ENCODE measurements at regions not wholly inside any gene's neighbourhood (a gene's known extent, or its start where the extent isn't known, plus 50 kb on each side); places are given as distances from the start of the nearest gene placed in this dataset.
"Not testable (repeated sequence)": the region's sequence is repeated elsewhere in the genome, so short reads cannot be mapped to it uniquely, and the experiment has no call there.

GRCh38 chr4:97140545-97140944 lies 1002.7 kb downstream of the STPG2 start:
- Histone ChIP-seq H3K27me3 (ENCODE audit: control insufficient read depth in 2 of 2, insufficient read depth in 2 of 2, low read length in 2 of 2) (no peaks in the 10 kb centered on the region), H3K79me2 (ENCODE audit: insufficient read depth, low read length) (no peaks in the 10 kb centered on the region), H3K9me3 (replicated peaks in 1 of 2; ENCODE audit: control insufficient read depth in 1 of 2, insufficient read depth in 1 of 2, low read length in 2 of 2) (peaks cover 26 to 31% of the 10 kb centered on the region in 2 donors), H3K4me2 (replicated peaks; ENCODE audit: extremely low read depth, low read length, poor library complexity, severe bottlenecking) (no peak overlapping the region), H3K27ac (ENCODE audit: low read depth in 1 of 2, low read length in 2 of 2) (no peak overlapping the region), H3K4me1 (ENCODE audit: control insufficient read depth in 1 of 2, insufficient read depth in 2 of 2, low read length in 2 of 2) (no peaks in the 10 kb centered on the region), H4K20me1 (ENCODE audit: insufficient read depth, low read length) (no peaks in the 10 kb centered on the region), H3K9ac (ENCODE audit: insufficient read depth, low read length, poor library complexity, severe bottlenecking) (no peak overlapping the region), H3K36me3 (replicated peaks in 1 of 2; ENCODE audit: control insufficient read depth in 1 of 2, insufficient read depth in 2 of 2, low read length in 2 of 2) (no peaks in the 10 kb centered on the region), H3K4me3 (replicated peaks in 1 of 3; ENCODE audit: low read depth in 2 of 3, low read length in 3 of 3) (no peak overlapping the region), H2AFZ (ENCODE audit: insufficient read depth, low read depth, low read length, poor library complexity, severe bottlenecking) (no peak overlapping the region)
- WGBS (ENCODE audit: insufficient coverage) = no CpG with 5 or more reads among the region's 3 CpGs
- Mint-ChIP-seq H3K27me3 (ENCODE audit: low read depth in 3 of 3) (no peaks in the 10 kb centered on the region), H3K4me1 (no peaks in the 10 kb centered on the region), H3K27ac (no peak overlapping the region), H3K9me3 (peaks cover 22 to 34% (median 24%) of the 10 kb centered on the region in 7 donors), H3K4me3 (no peak overlapping the region), H3K36me3 (no peaks in the 10 kb centered on the region)
- intact Hi-C loops (cut with micrococcal nuclease) = no loop called here
- TF ChIP-seq, protein P1, sequence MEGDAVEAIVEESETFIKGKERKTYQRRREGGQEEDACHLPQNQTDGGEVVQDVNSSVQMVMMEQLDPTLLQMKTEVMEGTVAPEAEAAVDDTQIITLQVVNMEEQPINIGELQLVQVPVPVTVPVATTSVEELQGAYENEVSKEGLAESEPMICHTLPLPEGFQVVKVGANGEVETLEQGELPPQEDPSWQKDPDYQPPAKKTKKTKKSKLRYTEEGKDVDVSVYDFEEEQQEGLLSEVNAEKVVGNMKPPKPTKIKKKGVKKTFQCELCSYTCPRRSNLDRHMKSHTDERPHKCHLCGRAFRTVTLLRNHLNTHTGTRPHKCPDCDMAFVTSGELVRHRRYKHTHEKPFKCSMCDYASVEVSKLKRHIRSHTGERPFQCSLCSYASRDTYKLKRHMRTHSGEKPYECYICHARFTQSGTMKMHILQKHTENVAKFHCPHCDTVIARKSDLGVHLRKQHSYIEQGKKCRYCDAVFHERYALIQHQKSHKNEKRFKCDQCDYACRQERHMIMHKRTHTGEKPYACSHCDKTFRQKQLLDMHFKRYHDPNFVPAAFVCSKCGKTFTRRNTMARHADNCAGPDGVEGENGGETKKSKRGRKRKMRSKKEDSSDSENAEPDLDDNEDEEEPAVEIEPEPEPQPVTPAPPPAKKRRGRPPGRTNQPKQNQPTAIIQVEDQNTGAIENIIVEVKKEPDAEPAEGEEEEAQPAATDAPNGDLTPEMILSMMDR (IDR thresholded peaks at IDR 0.05) = no peak
- no peak for DNase-seq

GRCh38 chr4:97141332-97141731 lies 1001.9 kb downstream of the STPG2 start:
- not testable (repeated sequence) for H3K27ac ChIP-seq (ENCODE audit: low read depth in 1 of 2, low read length in 2 of 2)

More at GRCh38 chr4:97141332-97141731, 1001.9 kb downstream of the STPG2 start:
- H4K20me1 ChIP-seq (ENCODE audit: insufficient read depth, low read length); H2AFZ ChIP-seq (ENCODE audit: insufficient read depth, low read depth, low read length, poor library complexity, severe bottlenecking); H3K79me2 ChIP-seq (ENCODE audit: insufficient read depth, low read length); H3K4me3 ChIP-seq (replicated peaks in 1 of 3; ENCODE audit: low read depth in 2 of 3, low read length in 3 of 3); H3K36me3 Mint-ChIP-seq; H3K4me2 ChIP-seq (replicated peaks; ENCODE audit: extremely low read depth, low read length, poor library complexity, severe bottlenecking); intact Hi-C loops (cut with micrococcal nuclease); H3K27me3 Mint-ChIP-seq (ENCODE audit: low read depth in 3 of 3); H3K27ac Mint-ChIP-seq; H3K4me1 Mint-ChIP-seq; H3K4me1 ChIP-seq (ENCODE audit: control insufficient read depth in 1 of 2, insufficient read depth in 2 of 2, low read length in 2 of 2); DNase-seq; H3K4me3 Mint-ChIP-seq; H3K27me3 ChIP-seq (ENCODE audit: control insufficient read depth in 2 of 2, insufficient read depth in 2 of 2, low read length in 2 of 2); H3K9ac ChIP-seq (ENCODE audit: insufficient read depth, low read length, poor library complexity, severe bottlenecking); H3K36me3 ChIP-seq (replicated peaks in 1 of 2; ENCODE audit: control insufficient read depth in 1 of 2, insufficient read depth in 2 of 2, low read length in 2 of 2): not testable (repeated sequence)
- H3K9me3 ChIP-seq (replicated peaks in 1 of 2; ENCODE audit: control insufficient read depth in 1 of 2, insufficient read depth in 1 of 2, low read length in 2 of 2) = peaks cover 28 to 31% of the 10 kb centered on the region in 2 donors
- peaks cover 22 to 35% (median 24%) of the 10 kb centered on the region in 7 donors for H3K9me3 Mint-ChIP-seq
- WGBS (ENCODE audit: insufficient coverage) = no CpG with 5 or more reads among the region's 5 CpGs
